ENCODE measurements at regions not wholly inside any gene's neighbourhood (a gene's known extent, or its start where the extent isn't known, plus 50 kb on each side); places are given as distances from the start of the nearest gene placed in this dataset.
"Not testable (repeated sequence)": the region's sequence is repeated elsewhere in the genome, so short reads cannot be mapped to it uniquely, and the experiment has no call there.

GRCh38 chr3:127046690-127047089 lies 63.8 kb downstream of the PLXNA1 start:
- not testable (repeated sequence) for DNase-seq (ENCODE audit: low read depth)

DNA sequence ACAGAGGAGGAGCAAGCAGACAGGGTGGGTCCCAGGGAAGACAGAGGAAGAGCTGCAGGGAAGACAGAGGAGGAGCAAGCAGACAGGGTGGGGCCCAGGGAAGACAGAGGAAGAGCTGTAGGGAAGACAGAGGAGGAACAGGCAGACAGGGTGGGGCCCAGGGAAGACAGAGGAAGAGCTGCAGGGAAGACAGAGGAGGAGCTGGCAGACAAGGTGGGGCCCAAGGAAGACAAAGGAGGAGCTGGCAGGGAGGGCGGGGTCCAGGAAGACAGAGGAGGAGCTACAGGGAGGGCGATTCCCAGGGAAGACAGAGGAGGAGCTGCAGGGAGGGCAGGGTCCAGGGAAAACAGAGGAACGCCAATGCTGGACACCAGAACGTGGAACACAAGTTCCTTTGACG lies 66.5 kb downstream of the PLXNA1 start:
- DNase-seq (ENCODE audit: low read depth) = no peak

GRCh38 chr3:127050733-127051132 lies 67.8 kb downstream of the PLXNA1 start:
- no peak for DNase-seq (ENCODE audit: low read depth)

GRCh38 chr3:127052121-127052561 lies 69.2 kb downstream of the PLXNA1 start:
- DNase-seq (ENCODE audit: low read depth) = no peak

GRCh38 chr3:127053026-127053425 lies 70.1 kb downstream of the PLXNA1 start:
- DNase-seq (ENCODE audit: low read depth) = no peak

DNA sequence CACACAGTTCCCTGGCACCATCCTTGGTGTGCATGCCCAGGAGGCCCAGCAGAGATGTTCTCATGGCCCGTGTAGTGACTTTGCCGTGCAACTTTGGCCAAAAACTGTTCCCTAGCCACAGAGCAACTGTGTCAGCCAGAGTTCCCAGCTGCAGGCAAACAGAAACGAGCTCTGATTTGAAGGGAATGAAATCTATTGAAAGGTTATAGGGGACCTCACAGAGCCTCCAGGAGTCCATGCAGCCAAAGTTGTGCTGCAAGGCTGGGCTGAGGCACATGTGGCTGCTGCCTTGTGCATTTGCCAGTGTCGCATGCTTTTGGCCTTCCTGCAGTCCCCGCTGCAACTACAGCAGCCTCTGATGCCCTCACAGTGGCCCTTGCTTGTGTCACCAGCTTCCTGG lies 70.5 kb downstream of the PLXNA1 start:
- DNase-seq (ENCODE audit: low read depth) = no peak

DNA sequence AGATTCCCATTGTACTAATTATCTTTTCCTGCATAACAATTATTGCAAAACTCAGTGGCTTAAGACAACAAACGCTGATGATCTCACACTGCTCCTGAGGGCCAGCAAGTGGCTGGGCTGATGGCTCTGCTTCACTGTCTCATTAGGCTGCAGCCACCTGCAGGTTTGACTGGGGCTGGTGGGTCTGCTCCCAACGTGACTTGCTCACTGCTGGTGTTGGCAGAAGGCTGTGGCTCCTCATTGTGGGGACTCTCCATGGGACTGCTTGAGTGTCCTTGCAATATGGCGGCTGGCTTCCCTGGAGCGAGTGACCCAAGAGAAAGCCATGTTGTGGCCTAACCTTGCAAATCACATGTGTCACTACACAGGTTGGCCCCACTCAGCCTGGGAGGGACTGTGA lies 71.1 kb downstream of the PLXNA1 start:
- DNase-seq (ENCODE audit: low read depth) = no peak

DNA sequence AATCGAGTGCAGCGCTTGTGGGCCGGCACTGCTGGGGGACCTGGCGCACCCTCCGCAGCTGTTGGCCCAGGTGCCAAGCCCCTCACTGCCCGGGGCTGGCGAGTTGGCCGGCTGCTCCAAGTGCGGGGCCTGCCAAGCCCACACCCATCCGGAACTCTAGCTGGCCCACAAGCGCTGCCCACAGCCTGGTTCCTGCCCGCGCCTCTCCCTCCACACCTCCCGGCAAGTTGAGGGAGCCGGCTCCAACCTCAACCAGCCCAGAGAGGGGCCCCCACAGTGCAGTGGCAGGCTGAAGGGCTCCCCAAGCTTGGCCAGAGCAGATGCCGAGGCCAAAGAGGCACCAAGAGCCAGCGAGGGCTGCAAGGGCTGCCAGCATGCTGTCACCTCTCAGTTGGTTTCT lies 73.4 kb downstream of the PLXNA1 start:
- DNase-seq (ENCODE audit: low read depth) = no peak

DNA sequence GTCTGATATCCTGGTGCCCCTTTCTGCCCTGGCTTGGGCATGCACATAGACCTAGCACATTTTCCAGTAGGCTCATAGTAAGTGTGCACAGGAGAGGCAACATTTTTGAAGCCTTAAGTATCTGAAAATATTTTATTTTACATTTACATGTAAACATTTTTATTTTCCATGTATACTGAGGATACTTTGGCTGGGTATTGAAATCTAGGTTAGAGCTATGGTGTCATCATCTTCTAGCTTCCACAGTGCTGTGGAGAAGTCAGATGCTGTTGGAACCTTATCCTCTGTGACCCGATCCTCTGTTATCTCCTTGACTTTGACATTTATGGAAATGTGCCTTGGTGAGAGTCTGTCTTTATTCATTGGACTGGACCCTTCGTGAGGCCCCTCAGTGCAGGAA lies 74.1 kb downstream of the PLXNA1 start:
- no peak for DNase-seq (ENCODE audit: low read depth)

DNA sequence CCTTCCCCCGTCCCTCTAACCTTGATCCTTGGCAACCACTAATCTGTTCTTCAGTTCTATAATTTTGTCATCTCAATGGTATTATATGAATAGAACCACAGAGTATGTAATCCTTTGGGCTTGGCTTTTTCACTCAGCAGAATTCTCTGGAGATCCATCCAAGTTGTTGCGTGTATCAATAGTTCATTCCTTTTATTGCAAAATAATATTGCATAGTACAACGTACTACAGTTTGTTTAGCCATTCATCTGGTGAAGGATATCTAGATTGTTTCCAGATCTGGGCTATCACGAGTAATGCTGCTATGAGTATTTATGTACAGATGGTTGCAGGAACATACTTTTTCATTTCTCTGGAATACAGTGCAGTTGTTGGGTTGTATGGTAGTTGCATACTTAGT lies 76.2 kb downstream of the PLXNA1 start:
- DNase-seq (ENCODE audit: low read depth) = peak; percentile 33

- no peak for DNase-seq (ENCODE audit: low read depth)
These were observed 78.7 kb downstream of the PLXNA1 start for GRCh38 chr3:127061641-127062040.

- no peak for DNase-seq (ENCODE audit: low read depth)
These were observed 80.0 kb downstream of the PLXNA1 start for GRCh38 chr3:127062926-127063325.

DNA sequence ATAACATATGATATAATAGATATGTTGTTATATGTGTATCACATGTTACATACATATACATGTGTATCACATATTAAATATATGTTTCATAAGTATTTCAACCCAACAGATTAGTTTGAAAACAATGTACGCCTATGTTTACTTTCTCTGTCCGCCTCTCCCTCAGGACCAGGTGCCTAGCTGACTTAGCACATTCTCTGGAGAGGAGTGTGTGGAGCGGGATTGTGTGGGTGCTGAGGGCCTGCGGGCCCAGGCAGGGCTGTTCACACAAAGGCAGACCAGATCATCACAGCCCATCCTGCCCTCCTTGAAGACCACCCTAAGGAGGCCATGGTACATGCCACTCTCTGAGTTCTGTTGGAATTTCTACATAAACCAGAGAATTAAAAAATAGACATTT lies 81.0 kb downstream of the PLXNA1 start:
- DNase-seq (ENCODE audit: low read depth) = no peak

GRCh38 chr3:127064391-127065137 lies 81.6 kb downstream of the PLXNA1 start:
- peak; percentile 55 for DNase-seq (ENCODE audit: low read depth)

GRCh38 chr3:127065138-127065427 lies 82.2 kb downstream of the PLXNA1 start:
- no peak for DNase-seq (ENCODE audit: low read depth)

DNA sequence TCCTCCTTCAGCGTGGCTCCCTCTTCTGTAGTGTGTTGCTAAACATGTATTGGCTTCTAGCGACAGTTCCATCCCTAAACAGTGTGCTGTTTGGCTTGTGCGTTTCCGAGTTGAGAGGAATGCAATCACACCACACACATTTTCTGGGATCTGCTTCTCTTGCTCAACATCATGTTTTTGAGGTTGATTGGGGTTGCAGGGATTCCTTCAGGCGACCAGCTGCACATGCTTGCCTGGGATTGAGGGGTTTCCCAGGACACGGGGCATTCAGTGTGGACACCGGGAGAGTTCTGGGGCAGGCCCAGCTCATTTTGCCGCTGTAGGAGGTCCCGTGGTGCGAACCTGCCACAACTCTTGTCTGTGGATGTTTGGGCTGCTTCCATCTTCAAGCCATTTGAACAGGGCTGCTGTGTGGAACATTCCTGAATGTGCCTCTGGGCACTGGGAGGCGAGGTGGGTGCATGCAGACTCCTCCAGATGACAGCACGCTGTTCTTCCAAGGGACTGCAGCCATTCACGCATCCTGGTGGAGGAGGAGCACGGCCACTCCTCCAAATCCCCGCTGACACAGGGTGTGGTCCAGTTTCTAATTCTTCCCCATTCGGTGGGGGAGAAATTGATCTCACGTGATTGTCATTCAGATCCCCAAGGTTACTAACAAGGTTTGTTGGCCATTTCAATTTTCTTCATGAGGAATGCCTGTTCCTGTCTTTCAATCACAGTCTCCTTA lies 82.8 kb downstream of the PLXNA1 start:
- no peak for DNase-seq (ENCODE audit: low read depth)

- DNase-seq (ENCODE audit: low read depth) = no peak
These were observed 83.7 kb downstream of the PLXNA1 start for GRCh38 chr3:127066635-127067034.

GRCh38 chr3:127067116-127067910 lies 84.4 kb downstream of the PLXNA1 start:
- DNase-seq (ENCODE audit: low read depth) = no peak

DNA sequence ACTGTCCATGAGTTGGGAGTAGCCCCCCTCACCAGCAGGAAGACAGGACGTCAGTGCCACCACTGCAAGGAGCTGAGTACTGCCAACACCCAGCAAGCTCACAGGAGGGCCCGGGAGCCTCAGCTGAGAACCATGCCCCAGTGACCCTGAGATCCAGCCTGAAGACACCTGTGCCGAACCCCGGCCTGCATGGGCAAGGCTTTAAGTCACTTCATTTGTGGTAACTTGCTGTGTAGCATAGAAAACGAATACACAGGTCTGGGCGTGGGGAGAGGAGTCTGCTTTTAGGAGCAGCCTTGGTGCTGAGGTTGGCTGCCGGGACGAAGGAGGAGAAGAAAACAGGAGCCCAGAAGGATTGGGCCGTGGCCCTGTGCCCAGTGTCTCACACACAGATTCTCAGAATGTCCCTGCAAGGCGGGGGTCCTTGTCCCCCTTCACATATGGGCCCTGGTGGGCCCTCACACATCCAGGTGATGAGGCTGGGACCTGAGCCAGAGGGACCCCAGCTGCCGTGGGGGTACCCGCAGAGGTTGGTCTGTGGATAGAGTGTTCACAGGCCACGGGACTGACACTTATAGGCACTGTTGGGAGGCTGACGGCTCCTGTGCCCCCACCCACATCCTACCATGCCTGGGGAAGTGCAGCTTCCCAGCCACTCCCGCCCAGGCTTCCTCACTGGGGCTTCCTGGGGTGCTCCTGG lies 85.3 kb downstream of the PLXNA1 start:
- DNase-seq (ENCODE audit: low read depth) = no peak

- no peak for DNase-seq (ENCODE audit: low read depth)
These were observed 86.0 kb downstream of the PLXNA1 start for GRCh38 chr3:127068871-127069270.

DNA sequence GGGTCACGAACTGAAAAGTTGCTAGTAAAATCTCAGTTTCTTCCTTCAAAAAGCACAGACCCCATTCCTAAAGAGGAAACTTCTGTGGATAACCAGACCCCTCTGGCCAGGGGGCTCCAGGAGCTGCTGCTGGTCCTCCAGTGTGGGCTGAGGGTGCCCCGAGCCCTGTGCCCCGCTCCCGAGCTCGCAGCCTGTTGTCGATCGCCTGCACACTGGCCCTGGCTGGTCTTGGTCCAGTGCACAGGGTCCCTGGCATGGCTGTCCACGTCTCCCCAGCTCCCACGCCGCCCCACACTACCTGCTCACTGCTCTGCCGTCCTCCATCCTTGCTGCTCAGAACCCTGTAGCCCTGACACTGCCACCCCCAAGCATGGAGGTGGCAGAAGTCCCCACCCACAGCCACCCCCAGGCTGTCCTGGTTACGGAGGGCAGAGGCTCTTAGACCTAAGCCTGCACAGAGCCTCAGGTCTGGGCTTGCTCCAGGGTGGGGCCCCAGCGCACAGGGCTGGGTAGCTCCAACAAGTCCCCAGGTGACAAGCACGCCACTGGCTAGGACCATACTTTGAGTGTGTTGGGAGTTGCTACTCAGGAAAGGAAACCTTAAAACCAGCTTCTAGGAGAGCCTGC lies 87.0 kb downstream of the PLXNA1 start:
- no peak for DNase-seq (ENCODE audit: low read depth)

DNA sequence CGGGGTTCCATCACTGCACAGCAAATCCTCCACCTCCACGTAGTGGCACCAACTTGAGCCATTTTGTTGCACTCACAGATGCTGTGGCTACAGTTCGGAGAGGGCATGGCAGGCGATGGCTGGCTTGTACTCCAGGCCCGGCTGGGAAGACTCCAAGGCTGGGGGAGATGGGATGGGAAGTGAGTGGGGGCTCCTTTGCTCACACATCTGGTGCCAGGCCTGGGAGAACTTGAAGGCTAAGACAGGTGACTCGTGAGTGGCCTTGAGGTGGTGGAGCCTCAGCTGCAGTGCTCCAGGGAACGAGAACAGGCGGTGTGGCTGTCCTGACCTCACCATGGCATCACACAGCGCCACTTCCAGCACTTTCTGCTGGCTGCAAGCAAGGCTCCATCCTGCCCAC lies 87.9 kb downstream of the PLXNA1 start:
- no peak for DNase-seq (ENCODE audit: low read depth)
